ENCODE measurements at regions not wholly inside any gene's neighbourhood (a gene's known extent, or its start where the extent isn't known, plus 50 kb on each side); places are given as distances from the start of the nearest gene placed in this dataset.

GRCh38 chr11:69903211-69903610 lies 84.0 kb upstream of the FGF3 start:
- in situ Hi-C loops (cut with MboI): no loop called here
- intact Hi-C loops (cut with micrococcal nuclease; ENCODE audit: unreplicated experiment): no loop called here
- Histone ChIP-seq H3K27me3 (replicated peaks in 1 of 2; ENCODE audit: control insufficient read depth in 2 of 2, insufficient read depth in 2 of 2, low read length in 1 of 2) (no peaks in the 10 kb centered on the region; a peak in 1 of 4 replicates), H3K27ac (ENCODE audit: control insufficient read depth, insufficient read depth) (no peak overlapping the region), H3K4me3 (no peak overlapping the region), H3K4me1 (ENCODE audit: control insufficient read depth, insufficient read depth, low read length) (no peaks in the 10 kb centered on the region), H3K36me3 (ENCODE audit: control insufficient read depth in 2 of 2, insufficient read depth in 2 of 2, low read length in 1 of 2) (no peaks in the 10 kb centered on the region), H3K9me3 (replicated peaks; ENCODE audit: control insufficient read depth, insufficient read depth, low read length) (no peaks in the 10 kb centered on the region), H3K9ac (ENCODE audit: control insufficient read depth, insufficient read depth, low read length) (no peak overlapping the region), H2AFZ (ENCODE audit: control insufficient read depth, low read depth, low read length) (no peak overlapping the region), H4K20me1 (ENCODE audit: control insufficient read depth, insufficient read depth) (no peaks in the 10 kb centered on the region), H3K4me2 (ENCODE audit: control insufficient read depth, insufficient read depth) (no peak overlapping the region), H3K79me2 (ENCODE audit: control insufficient read depth, insufficient read depth, low read length) (no peaks in the 10 kb centered on the region)
- DNase-seq (ENCODE audit: low read depth, low spot score) (no peak), FAIRE-seq (no peak), ATAC-seq (no peak)
- CTCF ChIA-PET: no interaction called here
- WGBS (ENCODE audit: insufficient coverage, insufficient replicate concordance, low lambda C conversion rate, missing lambda C conversion rate): 55% methylated on average over 8 of the region's 8 CpGs
- SMC1A ChIA-PET (ENCODE audit: uncharacterized antibody, unreplicated experiment): no interaction called here
- RAD21 ChIA-PET (ENCODE audit: unreplicated experiment): no interaction called here
- TF ChIP-seq TARDBP (IDR thresholded peaks at IDR 0.05; ENCODE audit: borderline replicate concordance): no peak
- no peak for TF ChIP-seq SUPT20H (IDR thresholded peaks at IDR 0.05; ENCODE audit: borderline replicate concordance, control insufficient read depth, low read depth, low read length)
- TF ChIP-seq LARP7 (IDR thresholded peaks at IDR 0.05): no peak
- no peak for TF ChIP-seq SKIL (IDR thresholded peaks at IDR 0.05; ENCODE audit: low read depth, poor library complexity, severe bottlenecking)
- TF ChIP-seq ZNF207 (IDR thresholded peaks at IDR 0.05; ENCODE audit: borderline replicate concordance): no peak
- TF ChIP-seq PAX8 (IDR thresholded peaks at IDR 0.05): no peak
- BruUV-seq (replicated peaks): no TSS peak
- POLR2A ChIA-PET: no interaction called here

Data from GM12878 (cell line).